Small intestine (tissue), 7 donors: ENCODE measurements at regions not wholly inside any gene's neighbourhood (a gene's known extent, or its start where the extent isn't known, plus 50 kb on each side); places are given as distances from the start of the nearest gene placed in this dataset.

Experiments
- DNase-seq, 2 donors: peaks; one replicate each; pipeline versions ENCODE4 v3.0.0 to v3.0.0-alpha.2; 2013
- FAIRE-seq: peaks from 2 replicates; lab custom pipeline; 2012; peaks lifted over from hg19 to GRCh38; lab: Jason Lieb, UNC
- H3K27ac ChIP-seq, 3 donors: one replicate each; pipeline ENCODE4 v1.5.1; 2013; ENCODE audit warnings: low read length in 2 of 3, mild to moderate bottlenecking in 2 of 3, control low read depth in 1 of 3, inconsistent platforms in 1 of 3, low read depth in 1 of 3, moderate library complexity in 1 of 3
- H3K27me3 ChIP-seq, 3 donors: one replicate each; pipeline ENCODE4 v1.6.1; 2013; ENCODE audit warnings: low read length in 3 of 3, inconsistent platforms in 1 of 3; ENCODE audit not compliant: control insufficient read depth in 3 of 3, insufficient read depth in 3 of 3
- H3K36me3 ChIP-seq, 3 donors: one replicate each; pipeline ENCODE4 v1.6.1; 2013; ENCODE audit warnings: low read length in 3 of 3, inconsistent platforms in 1 of 3, low read depth in 1 of 3, mild to moderate bottlenecking in 1 of 3, moderate library complexity in 1 of 3; ENCODE audit not compliant: control insufficient read depth in 3 of 3, insufficient read depth in 2 of 3
- H3K4me1 ChIP-seq, 3 donors: one replicate each; pipeline ENCODE4 v1.6.1; 2013; ENCODE audit warnings: low read length in 2 of 3, inconsistent platforms in 1 of 3, low read depth in 1 of 3, mild to moderate bottlenecking in 1 of 3, moderate library complexity in 1 of 3; ENCODE audit not compliant: control insufficient read depth in 3 of 3, insufficient read depth in 2 of 3
- H3K4me3 ChIP-seq, 3 donors: one replicate each; pipeline ENCODE4 v1.5.1; 2013; ENCODE audit warnings: low read length in 3 of 3, control low read depth in 1 of 3, inconsistent platforms in 1 of 3, low read depth in 1 of 3, mild to moderate bottlenecking in 1 of 3, moderate library complexity in 1 of 3
- H3K9me3 ChIP-seq, 2 donors: one replicate each; pipeline ENCODE4 v1.6.1; 2013; ENCODE audit warnings: low read depth in 1 of 2, low read length in 1 of 2; ENCODE audit not compliant: control insufficient read depth in 2 of 2, insufficient read depth in 1 of 2
- WGBS, 3 donors: extraction: QIAGEN DNeasy Blood & Tissue Kit; methylation state at CpG; one replicate each; pipeline ENCODE4 v1.1.7; 2013; 5-methylcytosine and 5-hydroxymethylcytosine counted together
- donor health status: healthy with polysubstance abuse.
- donor health status: control.
- donor health status: control.
- donor health status: Bipolar disorder and iron deficiency.
- donor health status: healthy.

DNA sequence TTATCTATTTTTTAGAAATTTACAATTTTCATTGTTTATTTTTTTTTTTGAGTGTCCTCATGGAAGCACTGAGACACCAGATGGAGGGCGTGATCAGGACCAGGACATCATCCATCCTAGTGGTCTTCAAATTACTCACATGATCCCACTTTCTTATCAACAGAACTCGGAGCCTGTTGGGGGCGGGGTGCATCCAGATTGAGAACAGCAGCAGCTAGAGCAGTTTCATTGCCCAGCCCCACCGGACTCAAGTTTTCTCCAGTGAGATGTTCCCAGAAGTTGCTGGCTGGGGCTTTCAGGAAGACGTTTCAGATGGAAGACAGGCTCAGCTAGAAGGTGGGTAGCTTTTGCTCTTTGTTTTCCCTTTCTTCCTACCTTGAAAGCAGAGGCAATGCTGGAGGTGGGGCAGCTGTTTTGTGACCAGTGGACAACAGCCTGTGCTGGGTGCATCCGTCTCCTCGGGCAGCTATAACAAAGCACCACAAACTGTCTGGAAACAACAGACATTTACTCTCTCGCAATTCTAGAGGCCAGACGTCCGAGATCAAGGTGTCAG lies 562.1 kb downstream of the TBC1D22A start:
- Histone ChIP-seq H3K36me3 (no peaks in the 10 kb centered on the region), H3K4me1 (no peaks in the 10 kb centered on the region), H3K4me3 (no peak overlapping the region), H3K27me3 (no peaks in the 10 kb centered on the region), H3K27ac (no peak overlapping the region), H3K9me3 (no peaks in the 10 kb centered on the region)
- no peak for DNase-seq
- FAIRE-seq = no peak
- 62 to 65% (median 63%) methylated on average over 10 of the region's 10 CpGs for WGBS, 3 donors

DNA sequence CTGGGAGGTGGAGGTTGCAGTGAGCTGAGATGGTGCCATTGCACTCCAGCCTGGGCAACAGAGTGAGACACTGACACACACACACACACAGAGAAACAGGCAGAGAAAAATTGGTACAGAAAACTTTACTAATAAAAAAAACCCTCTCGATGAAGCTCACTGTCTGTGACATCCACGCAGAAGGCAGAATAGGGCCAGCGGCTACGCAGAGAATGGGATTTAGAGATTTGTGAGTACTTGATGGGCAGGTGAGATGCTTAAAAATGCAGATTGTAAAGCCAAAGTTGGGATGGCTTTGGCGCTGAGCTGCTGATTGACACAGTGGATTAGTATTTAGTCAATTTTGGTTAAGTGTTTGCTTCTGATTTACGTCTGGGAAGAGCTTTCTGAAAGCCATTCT lies 561.1 kb downstream of the TBC1D22A start:
- DNase-seq (no peak), FAIRE-seq (no peak)
- 81 to 84% (median 81%) methylated on average over 6 of the region's 6 CpGs for WGBS, 3 donors
- Histone ChIP-seq H3K27me3 (no peaks in the 10 kb centered on the region), H3K9me3 (no peaks in the 10 kb centered on the region), H3K27ac (no peak overlapping the region), H3K4me1 (no peaks in the 10 kb centered on the region), H3K36me3 (no peaks in the 10 kb centered on the region), H3K4me3 (no peak overlapping the region)

DNA sequence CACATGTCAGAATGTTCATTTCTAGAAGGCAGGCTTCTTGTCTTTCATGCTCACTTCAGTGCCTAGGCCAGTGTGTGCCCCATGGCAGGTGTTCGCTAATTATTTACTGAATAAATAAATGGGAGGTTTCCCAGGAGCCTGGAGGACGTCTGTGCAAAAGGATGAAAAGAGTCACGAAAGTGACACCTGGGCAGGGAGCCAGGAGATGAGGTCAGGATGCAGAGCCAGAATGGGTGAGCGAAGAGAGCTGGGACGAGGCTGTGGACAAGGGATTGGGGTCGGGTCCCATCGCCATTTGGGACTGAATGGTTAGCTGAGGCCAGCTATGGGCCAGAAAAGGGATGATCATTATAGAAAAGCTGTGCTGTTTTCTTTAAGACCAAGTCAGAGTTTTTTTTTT lies 560.4 kb downstream of the TBC1D22A start:
- Histone ChIP-seq H3K9me3 (no peaks in the 10 kb centered on the region), H3K4me1 (no peaks in the 10 kb centered on the region), H3K36me3 (no peaks in the 10 kb centered on the region), H3K27me3 (no peaks in the 10 kb centered on the region), H3K4me3 (no peak overlapping the region), H3K27ac (no peak overlapping the region)
- no peak for FAIRE-seq
- WGBS, 3 donors = 41 to 59% (median 52%) methylated on average over 7 of the region's 7 CpGs
- no peak for DNase-seq

DNA sequence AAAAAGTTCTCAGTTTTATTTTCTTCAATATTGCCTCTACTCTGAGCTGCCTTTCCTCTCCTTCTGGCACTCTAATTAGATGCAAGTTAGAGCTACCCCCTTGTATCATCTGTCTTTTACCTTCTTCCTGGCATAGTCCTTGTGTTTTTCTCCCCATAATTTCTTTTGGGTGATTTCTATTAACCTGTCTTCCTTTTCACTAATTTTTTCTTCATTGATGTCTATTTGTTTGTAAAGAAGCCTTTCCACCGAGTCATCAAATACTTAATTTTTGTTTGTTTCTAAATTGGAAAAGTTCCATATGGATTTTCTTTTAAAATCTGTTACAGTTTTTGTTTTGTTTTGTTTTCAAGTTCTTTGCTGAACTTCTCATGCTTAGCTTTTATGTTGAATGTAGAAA lies 558.1 kb downstream of the TBC1D22A start:
- Histone ChIP-seq H3K4me3 (no peak overlapping the region), H3K36me3 (no peaks in the 10 kb centered on the region), H3K9me3 (no peaks in the 10 kb centered on the region), H3K4me1 (no peaks in the 10 kb centered on the region), H3K27me3 (no peaks in the 10 kb centered on the region), H3K27ac (no peak overlapping the region)
- WGBS, 3 donors = 70 to 91% (median 82%) methylated on average over 1 of the region's 1 CpG
- no peak for FAIRE-seq
- DNase-seq = no peak

DNA sequence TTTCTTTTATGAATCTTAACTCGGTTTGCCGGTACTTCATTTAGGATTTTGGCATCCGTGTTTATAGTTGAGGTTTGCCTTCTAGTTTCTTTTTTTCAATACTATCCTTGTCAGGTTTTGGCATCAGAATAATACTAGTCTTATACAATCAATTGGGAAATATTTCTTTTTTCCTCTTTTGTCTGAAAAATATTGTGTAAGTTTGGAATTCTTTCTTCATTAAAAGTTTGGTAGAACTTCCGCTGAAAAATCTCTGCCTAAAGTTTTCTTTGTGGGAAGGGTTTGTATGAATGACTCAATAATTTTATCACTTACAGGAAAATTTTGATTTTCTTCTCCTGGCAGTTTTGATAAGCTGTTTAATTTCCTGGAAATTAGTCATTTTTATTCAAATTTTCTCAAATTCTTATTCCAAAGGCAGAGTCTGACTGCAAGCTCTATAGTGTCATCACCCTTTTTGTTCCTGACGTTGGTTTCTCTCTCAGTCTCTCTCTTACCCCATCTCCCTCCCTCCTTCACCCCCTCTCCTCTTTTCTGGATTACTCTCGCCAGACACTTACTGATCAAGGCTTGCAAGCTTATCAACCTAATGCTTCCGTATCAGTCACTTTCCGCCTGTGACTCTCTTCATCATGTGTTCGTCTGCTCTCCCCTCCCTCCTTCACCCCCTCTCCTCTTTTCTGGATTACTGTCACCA lies 555.7 kb downstream of the TBC1D22A start:
- Histone ChIP-seq H3K4me1 (no peaks in the 10 kb centered on the region), H3K27ac (no peak overlapping the region), H3K36me3 (no peaks in the 10 kb centered on the region), H3K4me3 (no peak overlapping the region), H3K9me3 (no peaks in the 10 kb centered on the region), H3K27me3 (no peaks in the 10 kb centered on the region)
- FAIRE-seq = no peak
- no peak for DNase-seq
- WGBS, 3 donors = 68 to 74% (median 69%) methylated on average over 9 of the region's 9 CpGs

DNA sequence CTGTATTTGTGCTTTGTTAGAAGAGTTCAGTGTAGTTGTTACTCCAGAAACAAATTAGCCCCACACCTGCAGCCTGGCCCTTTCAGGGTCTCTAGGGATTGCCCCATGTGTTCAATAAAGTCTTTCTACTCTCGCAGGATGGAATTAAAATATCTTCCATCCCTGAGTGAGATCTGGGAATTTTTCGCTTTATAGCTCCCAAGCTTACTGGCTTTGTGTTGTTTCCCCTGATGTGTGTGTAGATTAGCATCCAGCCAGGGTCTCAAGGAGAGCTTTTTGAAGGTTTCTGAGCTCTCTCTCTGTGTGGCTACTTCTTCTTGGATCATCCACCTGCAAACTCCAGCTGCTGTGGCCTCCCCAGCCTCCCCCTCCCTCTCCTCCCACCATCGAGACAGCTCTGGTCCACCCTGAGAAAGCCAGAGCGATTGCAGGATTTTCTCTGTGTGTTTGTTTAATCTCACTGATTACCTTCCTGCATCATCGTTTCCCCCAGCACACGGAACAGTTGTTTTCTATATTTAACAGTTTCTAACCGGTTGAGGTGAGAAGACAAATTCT lies 553.5 kb downstream of the TBC1D22A start:
- H3K9me3 ChIP-seq = no peaks in the 10 kb centered on the region
- DNase-seq = no peak
- H3K4me1 ChIP-seq = no peaks in the 10 kb centered on the region
- no peak for FAIRE-seq
- no peak overlapping the region for H3K27ac ChIP-seq
- 27 to 36% (median 30%) methylated on average over 7 of the region's 7 CpGs for WGBS, 3 donors
- H3K36me3 ChIP-seq = no peaks in the 10 kb centered on the region
- H3K27me3 ChIP-seq = no peaks in the 10 kb centered on the region
- no peak overlapping the region for H3K4me3 ChIP-seq

DNA sequence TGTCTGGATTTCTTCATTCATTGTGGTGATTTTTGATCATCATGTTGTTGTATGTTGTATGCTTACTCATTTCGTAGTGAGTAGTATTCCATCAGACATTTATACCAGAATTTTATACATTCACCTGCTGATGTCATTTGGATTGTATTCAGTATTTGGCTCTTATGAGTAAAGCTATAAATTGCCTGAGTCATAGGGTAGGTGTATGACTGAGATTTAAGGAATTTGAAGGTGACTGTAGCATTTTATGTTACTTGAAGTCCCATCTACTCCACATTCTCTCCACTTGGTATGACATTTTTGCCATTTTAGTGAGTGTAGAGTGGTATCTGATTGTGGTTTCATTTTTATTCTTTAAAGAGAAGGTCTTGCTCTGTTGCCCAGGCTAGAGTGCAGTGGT lies 548.2 kb downstream of the TBC1D22A start:
- Histone ChIP-seq H3K36me3 (no peaks in the 10 kb centered on the region), H3K27me3 (no peaks in the 10 kb centered on the region), H3K27ac (no peak overlapping the region), H3K9me3 (no peaks in the 10 kb centered on the region), H3K4me3 (no peak overlapping the region), H3K4me1 (no peaks in the 10 kb centered on the region)
- FAIRE-seq = no peak
- WGBS, 3 donors = 56 to 75% (median 72%) methylated on average over 1 of the region's 1 CpG
- DNase-seq = no peak

DNA sequence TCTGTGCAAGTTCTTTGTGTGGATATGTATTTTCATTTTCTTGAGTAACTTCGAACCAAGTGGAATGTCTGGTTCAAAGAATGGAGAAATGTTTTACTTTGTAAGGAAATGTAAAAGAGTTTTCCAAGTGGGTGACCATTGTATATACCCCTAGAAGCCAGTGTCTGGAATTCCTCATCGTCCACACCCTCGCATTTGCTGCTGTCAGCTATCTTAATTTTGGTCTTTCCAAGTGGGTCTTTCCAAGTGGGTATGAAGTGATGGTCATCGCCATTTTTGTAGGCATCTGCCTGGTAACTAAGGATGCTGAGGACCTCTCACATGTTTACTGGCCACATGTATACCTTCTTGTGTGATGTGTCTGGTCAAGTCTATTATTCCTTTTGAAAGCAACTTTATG lies 547.5 kb downstream of the TBC1D22A start:
- Histone ChIP-seq H3K4me1 (no peaks in the 10 kb centered on the region), H3K27me3 (no peaks in the 10 kb centered on the region), H3K9me3 (no peaks in the 10 kb centered on the region), H3K36me3 (no peaks in the 10 kb centered on the region), H3K27ac (no peak overlapping the region), H3K4me3 (no peak overlapping the region)
- 85 to 94% (median 87%) methylated on average over 4 of the region's 4 CpGs for WGBS, 3 donors
- no peak for DNase-seq
- no peak for FAIRE-seq
